Activated T-helper 2 cell treated with anti-CD3 and anti-CD28 coated beads, Interferon-gamma antibody, Interleukin-2, Interleukin-4, amounts not matched to agents 10 μg/mL and 5 μg/mL and 100 μg/mL, durations not matched to agents 14 hours and 24 hours and 36 hours (primary cell): ENCODE measurements at regions not wholly inside any gene's neighbourhood (a gene's known extent, or its start where the extent isn't known, plus 50 kb on each side); places are given as distances from the start of the nearest gene placed in this dataset.

Source experiments
- DNase-seq: peaks from one replicate; pipeline ENCODE4 v3.0.0; 2021; ENCODE audit warnings: low spot score
- H3K27ac Mint-ChIP-seq: one replicate; pipeline ENCODE4 v1.8.0; 2021; ENCODE audit warnings: mixed read lengths
- H3K27me3 Mint-ChIP-seq: one replicate; pipeline ENCODE4 v1.8.0; 2021; ENCODE audit warnings: low read depth, mixed read lengths
- H3K36me3 Mint-ChIP-seq: one replicate; pipeline ENCODE4 v1.8.0; 2021; ENCODE audit warnings: low read depth, mixed read lengths
- H3K4me1 Mint-ChIP-seq: one replicate; pipeline ENCODE4 v1.8.0; 2021; ENCODE audit warnings: low read depth, mixed read lengths
- H3K4me3 Mint-ChIP-seq: one replicate; pipeline ENCODE4 v1.8.0; 2021; ENCODE audit warnings: low read depth, mild to moderate bottlenecking, moderate library complexity, mixed read lengths
- H3K9me3 Mint-ChIP-seq: one replicate; pipeline ENCODE4 v1.8.0; 2021; ENCODE audit warnings: mixed read lengths
- intact Hi-C: fragments of 100-400 bp; cut with micrococcal nuclease; formaldehyde crosslinking; loops from one replicate; pipeline ENCODE4 v1.15.1; 2023

DNA sequence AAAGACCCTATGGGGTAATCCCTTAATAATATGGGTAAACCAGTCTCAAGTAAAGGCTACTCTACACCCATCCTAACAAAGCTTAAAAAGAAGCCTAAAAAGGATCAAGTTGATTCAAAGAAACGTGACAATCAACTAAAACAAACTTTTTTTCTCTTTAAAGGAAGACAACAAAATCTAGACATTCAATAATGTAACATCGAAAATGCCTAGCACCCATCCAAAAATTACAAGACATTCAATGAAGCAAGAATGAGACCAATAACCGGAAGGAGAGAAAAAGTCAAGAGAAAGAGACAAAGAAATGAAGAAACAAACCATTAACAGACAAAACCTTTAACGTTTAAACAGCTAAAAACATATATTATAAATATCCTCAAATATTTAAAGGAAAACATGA, 143.8 kb upstream of the VASH1 start:
- Mint-ChIP-seq H3K36me3 (peaks cover 3% of the 10 kb centered on the region), H3K4me1 (no peaks in the 10 kb centered on the region), H3K4me3 (no peak overlapping the region), H3K27me3 (no peaks in the 10 kb centered on the region), H3K9me3 (peaks cover 10% of the 10 kb centered on the region), H3K27ac (no peak overlapping the region)
- no peak for DNase-seq
- intact Hi-C loops: no loop called here

DNA sequence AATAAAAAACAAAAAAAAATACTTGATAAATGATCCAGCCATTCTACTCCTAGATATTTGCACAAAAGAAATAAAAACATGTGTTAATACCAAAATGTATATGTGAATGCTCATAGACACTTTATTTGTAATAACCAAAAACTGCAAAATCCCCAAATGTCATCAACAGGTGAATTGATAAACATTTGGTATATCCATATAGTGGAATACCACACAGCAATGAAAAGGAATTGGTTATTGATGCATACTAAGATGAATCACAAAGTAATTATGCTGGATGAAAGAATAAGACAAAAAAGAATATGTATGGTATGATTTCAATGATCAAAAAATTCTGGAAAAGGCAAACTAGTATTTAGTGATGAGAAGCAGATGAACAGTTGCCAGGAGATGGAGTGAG, 124.7 kb upstream of the VASH1 start:
- H3K27ac Mint-ChIP-seq: no peak overlapping the region
- DNase-seq: no peak
- peaks cover 9% of the 10 kb centered on the region for H3K27me3 Mint-ChIP-seq
- intact Hi-C loops: no loop called here
- H3K36me3 Mint-ChIP-seq: no peaks in the 10 kb centered on the region
- H3K4me1 Mint-ChIP-seq: no peaks in the 10 kb centered on the region
- H3K4me3 Mint-ChIP-seq: no peak overlapping the region
- peaks cover 4% of the 10 kb centered on the region for H3K9me3 Mint-ChIP-seq

DNA sequence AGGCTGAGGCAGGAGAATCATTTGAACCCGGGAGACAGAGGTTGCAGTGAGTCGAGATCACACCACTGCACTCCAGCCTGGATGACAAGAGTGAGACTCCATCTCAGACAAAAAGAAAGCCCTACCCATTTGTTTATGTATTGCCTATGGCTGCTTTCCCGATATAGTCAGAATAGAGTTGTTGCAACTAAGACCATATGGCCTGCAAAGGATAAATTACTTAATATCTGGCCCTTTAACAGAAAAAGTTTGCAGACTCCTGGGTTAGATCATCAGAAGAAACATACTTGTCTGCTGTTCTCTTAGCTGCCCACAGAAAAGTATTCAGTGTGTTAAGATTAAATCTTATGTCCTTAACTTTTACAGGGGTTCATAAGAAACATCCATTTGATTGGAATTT, 122.4 kb upstream of the VASH1 start:
- no peak for DNase-seq
- H3K9me3 Mint-ChIP-seq: peaks cover 4% of the 10 kb centered on the region
- no peak overlapping the region for H3K4me3 Mint-ChIP-seq
- H3K27me3 Mint-ChIP-seq: peaks cover 9% of the 10 kb centered on the region
- H3K36me3 Mint-ChIP-seq: no peaks in the 10 kb centered on the region
- no peak overlapping the region for H3K27ac Mint-ChIP-seq
- no peaks in the 10 kb centered on the region for H3K4me1 Mint-ChIP-seq
- intact Hi-C loops: no loop called here

DNA sequence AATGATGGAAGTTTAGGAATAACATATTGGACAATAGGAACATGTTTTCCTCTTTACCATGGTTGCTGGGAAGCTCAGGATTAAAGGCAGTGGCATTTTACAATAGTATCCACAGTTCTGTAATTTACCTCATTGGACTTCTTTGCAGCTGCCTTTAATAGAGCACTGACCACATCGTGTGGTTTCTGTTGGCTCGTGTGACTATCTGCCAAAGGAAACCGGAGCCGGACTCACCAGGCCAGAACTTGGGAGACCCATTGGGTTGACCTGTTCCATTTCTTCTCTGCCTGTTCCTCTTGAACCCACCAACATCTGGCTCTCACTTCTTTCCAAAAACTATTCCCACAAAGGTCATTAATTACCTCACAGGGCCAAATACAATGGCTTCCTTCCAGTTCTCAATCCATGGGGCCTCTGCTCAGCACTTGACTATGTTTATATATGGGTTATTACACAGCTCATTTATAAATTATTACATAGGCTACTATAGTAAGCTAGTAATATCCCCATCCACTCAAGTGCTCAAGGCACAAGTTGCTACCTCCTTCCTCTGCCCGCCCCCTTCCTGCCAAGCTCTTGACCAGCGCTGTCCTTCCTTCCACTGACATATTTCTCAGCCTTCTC, 121.5 kb upstream of the VASH1 start:
- Mint-ChIP-seq H3K4me3 (no peak overlapping the region), H3K4me1 (no peaks in the 10 kb centered on the region), H3K27me3 (peaks cover 9% of the 10 kb centered on the region), H3K27ac (no peak overlapping the region), H3K36me3 (no peaks in the 10 kb centered on the region), H3K9me3 (peaks cover 4% of the 10 kb centered on the region)
- DNase-seq: no peak
- intact Hi-C loops: no loop called here

DNA sequence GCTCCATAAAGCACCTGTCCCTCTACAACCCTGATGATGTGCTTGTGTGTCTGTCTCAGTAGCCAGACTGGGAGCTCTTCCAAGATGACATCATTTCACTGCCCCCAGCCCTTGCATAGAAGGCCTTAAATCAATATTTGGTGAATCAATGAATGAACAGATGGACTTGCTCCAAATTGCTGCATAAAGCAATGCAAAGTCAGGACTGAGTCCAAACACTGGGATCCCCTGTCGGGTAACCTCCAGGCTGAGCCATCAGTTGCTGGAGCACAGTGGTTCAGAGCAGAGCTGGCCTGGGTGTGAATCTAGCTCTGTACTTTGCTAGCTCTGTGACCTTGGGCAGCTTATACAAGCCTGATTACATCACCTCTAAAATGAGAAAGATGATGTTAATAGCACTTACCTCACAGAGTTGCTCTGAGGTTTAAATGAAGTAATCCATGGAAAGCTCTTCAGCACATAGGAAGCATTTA, 120.3 kb upstream of the VASH1 start:
- peaks cover 7% of the 10 kb centered on the region for H3K27me3 Mint-ChIP-seq
- no peak overlapping the region for H3K27ac Mint-ChIP-seq
- peaks cover 4% of the 10 kb centered on the region for H3K9me3 Mint-ChIP-seq
- H3K36me3 Mint-ChIP-seq: no peaks in the 10 kb centered on the region
- intact Hi-C loops: no loop called here
- no peaks in the 10 kb centered on the region for H3K4me1 Mint-ChIP-seq
- DNase-seq: no peak
- H3K4me3 Mint-ChIP-seq: no peak overlapping the region

DNA sequence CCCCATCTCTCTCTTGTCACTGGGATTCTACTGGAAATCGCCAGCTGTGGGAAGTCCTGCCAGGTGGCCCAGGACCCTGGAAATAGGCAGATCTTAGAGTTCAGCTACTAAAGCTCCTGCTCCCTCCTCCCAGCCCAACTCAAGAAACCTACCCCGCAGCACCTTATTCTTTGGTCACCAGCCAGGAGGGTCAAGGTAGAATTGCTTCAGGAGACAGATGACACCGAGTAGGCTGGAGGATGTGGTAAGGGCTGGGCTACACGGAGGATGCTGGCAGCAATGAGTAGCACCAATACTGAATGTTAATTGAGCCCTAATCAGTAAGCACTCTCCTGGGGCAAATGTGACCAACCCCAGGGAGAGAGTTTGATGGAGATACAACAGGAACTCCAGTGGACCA, 119.7 kb upstream of the VASH1 start:
- no peaks in the 10 kb centered on the region for H3K36me3 Mint-ChIP-seq
- peaks cover 4% of the 10 kb centered on the region for H3K9me3 Mint-ChIP-seq
- H3K4me3 Mint-ChIP-seq: no peak overlapping the region
- no peaks in the 10 kb centered on the region for H3K4me1 Mint-ChIP-seq
- H3K27me3 Mint-ChIP-seq: peaks cover 7% of the 10 kb centered on the region
- H3K27ac Mint-ChIP-seq: no peak overlapping the region
- intact Hi-C loops: no loop called here
- DNase-seq: no peak

DNA sequence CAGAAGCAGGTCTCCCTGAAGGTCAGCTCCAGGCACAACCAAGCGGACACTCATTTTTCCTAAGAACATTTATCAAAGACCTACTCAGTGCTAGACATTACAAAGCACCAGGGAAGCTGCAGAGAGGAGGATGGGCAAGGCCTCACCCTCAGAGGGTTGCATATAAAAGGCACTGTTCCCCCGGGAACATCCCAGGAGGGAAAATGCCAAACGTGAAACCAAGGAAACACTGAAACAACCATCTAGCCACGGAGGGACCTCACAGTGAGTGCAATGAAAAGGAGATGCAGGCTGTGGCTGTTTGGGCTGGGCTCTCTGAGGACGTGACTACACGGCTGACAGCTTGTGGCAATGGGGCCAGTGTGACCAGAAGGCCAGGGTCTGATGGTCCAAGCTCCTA, 117.4 kb upstream of the VASH1 start:
- Mint-ChIP-seq H3K27ac (no peak overlapping the region), H3K4me3 (no peak overlapping the region), H3K4me1 (no peaks in the 10 kb centered on the region), H3K9me3 (no peaks in the 10 kb centered on the region), H3K36me3 (no peaks in the 10 kb centered on the region), H3K27me3 (peaks cover 5% of the 10 kb centered on the region)
- no peak for DNase-seq
- intact Hi-C loops: no loop called here

DNA sequence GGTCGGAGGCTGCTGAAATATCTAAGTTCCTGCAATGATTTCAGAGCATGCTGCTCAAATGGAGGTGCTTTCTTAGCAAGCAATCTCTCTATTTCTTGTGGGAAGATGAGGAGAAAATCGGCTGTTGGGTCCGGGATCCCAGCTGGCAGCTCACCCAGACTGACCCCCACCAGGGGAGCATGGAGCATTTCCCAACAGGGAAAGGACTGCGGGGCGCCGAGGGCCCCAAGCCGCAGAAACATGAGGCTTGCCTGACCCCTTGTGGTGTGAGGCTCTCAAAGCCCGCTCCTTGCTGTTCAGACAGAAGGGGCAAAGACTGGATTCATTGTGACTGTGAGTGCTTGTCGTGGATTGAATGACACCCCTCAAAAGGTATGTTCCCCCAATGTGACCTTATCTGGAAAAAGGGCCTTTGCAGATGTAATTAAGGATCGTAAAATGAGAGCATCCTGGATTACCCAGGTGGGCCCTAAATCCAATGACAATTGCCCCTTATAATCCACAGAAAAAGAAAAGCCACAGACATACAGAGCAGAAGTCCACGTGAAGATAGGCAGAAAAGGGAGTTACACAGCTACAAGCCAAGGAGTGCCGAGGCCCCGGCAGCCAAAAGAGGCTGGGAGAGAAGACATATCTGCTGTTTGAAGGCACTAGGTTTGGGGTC, 116.3 kb upstream of the VASH1 start:
- Mint-ChIP-seq H3K4me1 (no peaks in the 10 kb centered on the region), H3K27me3 (peaks cover 5% of the 10 kb centered on the region), H3K9me3 (no peaks in the 10 kb centered on the region), H3K36me3 (no peaks in the 10 kb centered on the region), H3K4me3 (no peak overlapping the region), H3K27ac (no peak overlapping the region)
- DNase-seq: no peak
- intact Hi-C loops: no loop called here

DNA sequence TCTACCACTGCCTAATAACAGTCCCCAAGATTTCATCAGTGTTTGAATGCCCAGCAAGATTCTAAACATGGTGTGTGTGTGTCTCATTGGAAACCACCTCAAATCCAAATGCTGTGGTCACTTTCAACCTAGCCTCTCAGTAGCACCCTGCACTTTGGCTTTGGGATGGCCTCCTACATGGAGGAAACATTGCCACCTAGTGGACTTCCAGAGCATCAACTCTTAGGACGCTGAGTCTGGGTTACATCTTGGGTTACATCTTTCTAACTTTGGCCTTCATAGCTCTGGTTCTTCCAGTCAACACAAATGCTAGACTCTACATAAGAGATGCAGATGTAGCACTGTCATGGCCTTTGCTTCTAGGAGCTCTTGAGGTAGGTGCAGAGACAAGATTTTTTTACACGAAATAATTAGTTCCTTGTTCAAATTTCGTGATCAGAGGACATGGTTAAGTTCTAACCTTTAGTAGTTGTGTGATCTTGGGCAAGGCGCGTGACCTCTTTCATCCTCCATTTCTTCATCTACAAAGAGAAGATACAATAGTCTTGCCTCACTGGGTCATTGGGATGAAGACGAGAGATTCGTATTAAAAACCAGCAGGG, 113.5 kb upstream of the VASH1 start:
- Mint-ChIP-seq H3K4me1 (no peaks in the 10 kb centered on the region), H3K4me3 (no peak overlapping the region), H3K27ac (no peak overlapping the region), H3K9me3 (no peaks in the 10 kb centered on the region), H3K27me3 (peaks cover 3% of the 10 kb centered on the region), H3K36me3 (no peaks in the 10 kb centered on the region)
- intact Hi-C loops: loop anchor here (2.0 kb wide), 1 partner anchor 191 kb away; no protein-coding TSS in a partner anchor
- DNase-seq: peak; percentile 10

DNA sequence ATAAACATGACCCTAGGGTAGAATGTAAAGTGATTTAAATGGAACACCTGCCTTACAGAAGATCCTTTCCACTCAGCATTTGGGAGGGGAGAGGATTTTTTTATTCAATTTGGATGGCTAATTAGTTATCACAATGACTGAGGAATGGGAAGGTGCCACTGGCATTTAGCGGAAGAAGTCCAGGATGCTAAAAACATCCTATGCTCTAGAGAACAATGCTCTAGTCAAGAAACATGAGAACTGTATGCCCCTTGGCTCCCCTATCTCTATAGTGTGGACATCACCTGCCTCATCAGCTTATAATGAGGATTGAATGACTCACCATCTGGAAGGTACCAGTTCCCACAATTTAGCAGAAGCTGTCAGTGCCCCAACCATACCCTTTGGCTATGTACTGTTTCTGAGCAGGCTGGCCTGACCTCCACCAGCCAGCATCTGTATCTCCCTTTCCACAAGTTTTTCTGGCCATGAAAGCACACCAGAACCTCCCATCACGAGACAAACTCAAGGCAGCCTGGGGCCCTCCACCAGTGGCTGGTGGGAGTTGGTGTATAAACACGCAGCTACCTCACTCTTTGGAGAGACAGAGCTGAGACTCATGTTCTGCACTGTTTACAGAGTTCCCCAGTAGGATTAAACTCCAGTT, 109.7 kb upstream of the VASH1 start:
- no peak for DNase-seq
- Mint-ChIP-seq H3K27ac (no peak overlapping the region), H3K27me3 (no peaks in the 10 kb centered on the region), H3K36me3 (no peaks in the 10 kb centered on the region), H3K9me3 (no peaks in the 10 kb centered on the region), H3K4me1 (no peaks in the 10 kb centered on the region), H3K4me3 (no peak overlapping the region)
- intact Hi-C loops: no loop called here

DNA sequence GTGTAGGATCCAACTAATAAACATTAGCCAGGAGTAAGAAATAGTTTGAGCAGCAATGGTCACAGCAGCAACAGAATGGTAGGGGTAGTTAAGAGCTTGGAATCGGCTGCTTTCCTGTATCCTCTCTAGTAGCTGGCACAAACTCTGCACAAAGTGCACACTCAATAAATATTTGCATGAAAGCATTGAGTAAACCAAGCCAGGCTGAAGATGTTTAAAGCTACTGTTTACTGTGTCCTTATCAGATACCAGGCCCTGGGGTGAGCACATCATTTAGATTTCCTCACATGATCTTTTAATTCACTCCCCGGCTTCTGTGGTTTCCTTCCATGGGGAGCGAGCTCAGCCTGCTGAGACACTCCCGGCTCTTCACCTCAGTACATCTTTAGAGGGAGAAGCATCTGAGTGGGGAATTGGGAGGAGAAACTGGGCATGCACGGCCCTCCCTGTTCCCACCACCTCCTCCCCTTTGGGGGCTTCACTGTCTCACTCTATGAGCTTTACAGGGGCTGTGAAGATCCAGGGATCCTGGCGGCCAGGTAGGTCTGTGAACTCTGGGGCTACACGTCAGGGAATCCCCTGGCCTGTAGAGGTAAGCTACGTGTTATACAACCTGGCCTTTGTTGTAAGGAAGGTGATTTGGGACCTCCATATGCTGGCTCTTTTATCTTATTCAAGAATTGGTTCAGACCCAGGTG, 107.2 kb upstream of the VASH1 start:
- peaks cover 13% of the 10 kb centered on the region for H3K9me3 Mint-ChIP-seq
- no peak overlapping the region for H3K4me3 Mint-ChIP-seq
- no peaks in the 10 kb centered on the region for H3K36me3 Mint-ChIP-seq
- H3K27me3 Mint-ChIP-seq: no peaks in the 10 kb centered on the region
- DNase-seq: no peak
- H3K27ac Mint-ChIP-seq: no peak overlapping the region
- H3K4me1 Mint-ChIP-seq: no peaks in the 10 kb centered on the region
- intact Hi-C loops: no loop called here

DNA sequence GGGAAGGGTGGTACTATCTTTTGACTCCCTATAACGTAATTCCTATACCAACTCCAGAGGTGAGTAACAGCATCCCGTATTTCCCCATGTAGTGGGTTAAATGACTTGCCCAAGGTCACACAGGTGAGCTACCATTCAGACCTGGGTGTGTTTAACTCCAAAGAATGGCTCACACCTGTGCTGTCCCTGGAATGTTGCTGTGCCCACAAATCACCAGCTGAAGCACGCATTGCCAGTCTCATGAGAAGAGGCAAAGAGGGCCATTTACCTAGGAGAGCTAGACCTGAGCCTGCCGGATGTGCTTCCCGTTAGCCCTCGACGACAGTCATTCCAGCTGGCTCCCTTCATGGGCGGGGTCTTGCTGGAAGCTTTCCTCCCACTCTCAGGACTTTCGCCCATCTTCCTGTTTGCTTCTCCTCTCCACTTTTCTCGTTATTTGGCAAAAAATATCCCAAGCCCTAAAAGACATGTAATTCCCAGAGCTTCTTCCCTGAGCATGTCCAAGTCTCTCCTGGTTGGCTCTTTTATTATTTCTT, 106.6 kb upstream of the VASH1 start:
- Mint-ChIP-seq H3K4me1 (no peaks in the 10 kb centered on the region), H3K9me3 (peaks cover 17% of the 10 kb centered on the region), H3K4me3 (no peak overlapping the region), H3K27me3 (no peaks in the 10 kb centered on the region), H3K36me3 (no peaks in the 10 kb centered on the region), H3K27ac (no peak overlapping the region)
- intact Hi-C loops: no loop called here
- no peak for DNase-seq
